HepG2 (cell line): ENCODE measurements at regions not wholly inside any gene's neighbourhood (a gene's known extent, or its start where the extent isn't known, plus 50 kb on each side); places are given as distances from the start of the nearest gene placed in this dataset.

Experiments
- ATAC-seq: fragments of 200-7000 bp; cut with Tn5 transposase; 3 replicates; pipeline ENCODE4 v1.9.1; 2020; ENCODE audit warnings: mild to moderate bottlenecking, moderate library complexity
- BruUV-seq: library from RNA; stranded (reverse); fragments of 400-500 nt; replicated peaks from 2 replicates; lab custom pipeline; 2021; lab: Mats Ljungman, UMichigan
- CTCF ChIA-PET: fragments of 300-600 bp; formaldehyde crosslinking; extraction: SDS; loops from one replicate; lab custom pipeline; 2021; ENCODE audit warnings: low total read pairs, inconsistent platforms, low intra/inter-chr PET ratio; lab: Yijun Ruan, JAX
- POLR2A ChIA-PET: fragments of 350-600 bp; sonication (Branson Sonifier 250); formaldehyde crosslinking; loops from one replicate; lab custom pipeline; 2020; ENCODE audit warnings: antibody characterized with exemption, inconsistent platforms; lab: Yijun Ruan, JAX
- DNase-seq: peaks from one replicate; pipeline ENCODE4 v3.0.0-alpha.2; 2015; ENCODE audit warnings: low spot score
- FAIRE-seq: peaks from 3 replicates; lab custom pipeline; 2011; peaks lifted over from hg19 to GRCh38; lab: Jason Lieb, UNC
- H2AFZ ChIP-seq: one replicate; pipeline ENCODE4 v1.6.1; 2011; ENCODE audit warnings: low read length, inconsistent platforms
- H3K27ac ChIP-seq: fragments of 300-600 bp; 3 replicates; pipeline ENCODE4 v1.8.0; 2011; ENCODE audit warnings: mixed run types, mild to moderate bottlenecking, mixed read lengths, low read length, inconsistent platforms; ENCODE audit not compliant: insufficient read depth; ENCODE audit errors: extremely low read length
- H3K27me3 ChIP-seq, 2 experiments: fragments of 200-600 bp in 1 of 2; 2 replicates in 1 of 2; 3 replicates in 1 of 2; pipeline versions ENCODE4 v1.6.0 to v1.8.0; 2011; ENCODE audit warnings: low read length in 2 of 2, mild to moderate bottlenecking in 2 of 2, moderate library complexity in 2 of 2, inconsistent platforms in 1 of 2; ENCODE audit not compliant: insufficient read depth in 2 of 2, control insufficient read depth in 1 of 2
- H3K36me3 ChIP-seq, 2 experiments: fragments of 200-600 bp in 1 of 2; replicated peaks in 1 of 2; 2 replicates in 1 of 2; 3 replicates in 1 of 2; pipeline versions ENCODE4 v1.5.1 to v1.8.0; 2011; ENCODE audit warnings: low read length in 2 of 2, inconsistent platforms in 1 of 2; ENCODE audit not compliant: insufficient read depth in 2 of 2, control insufficient read depth in 1 of 2
- H3K4me1 ChIP-seq: 2 replicates; pipeline ENCODE4 v1.5.1; 2012; ENCODE audit warnings: low read length, inconsistent platforms; ENCODE audit not compliant: insufficient read depth
- H3K4me2 ChIP-seq: 2 replicates; pipeline ENCODE4 v1.6.0; 2011; ENCODE audit warnings: low read depth, low read length, inconsistent platforms
- H3K4me3 ChIP-seq, 3 experiments: fragments of 200-600 bp in 1 of 3; sonication (generic), shearing (Covaris generic) in 1 of 3; replicated peaks in 1 of 3; 2 replicates each; pipeline ENCODE4 v1.5.1; 2011 to 2016; ENCODE audit warnings: low read length in 3 of 3, inconsistent platforms in 2 of 3, low read depth in 2 of 3, mild to moderate bottlenecking in 2 of 3, control low read depth in 1 of 3, mixed read lengths in 1 of 3; ENCODE audit not compliant: insufficient read depth in 1 of 3
- H3K79me2 ChIP-seq: one replicate; pipeline ENCODE4 v1.6.1; 2011; ENCODE audit warnings: low read length, inconsistent platforms; ENCODE audit not compliant: insufficient read depth
- H3K9ac ChIP-seq: 2 replicates; pipeline ENCODE4 v1.6.0; 2011; ENCODE audit warnings: mild to moderate bottlenecking, low read depth, low read length, inconsistent platforms; ENCODE audit not compliant: insufficient read depth
- H3K9me3 ChIP-seq: 2 replicates; pipeline ENCODE4 v1.5.1; 2012; ENCODE audit warnings: mild to moderate bottlenecking, low read length
- H4K20me1 ChIP-seq: 2 replicates; pipeline ENCODE4 v1.6.0; 2011; ENCODE audit warnings: inconsistent platforms, mild to moderate bottlenecking, low read length, moderate library complexity; ENCODE audit not compliant: insufficient read depth
- ZNF3 ChIP-seq: IDR thresholded peaks from 2 replicates; pipeline ENCODE4 v1.7.0; 2017; ENCODE audit warnings: inconsistent platforms
- ZNF326 ChIP-seq: sonication (generic); formaldehyde crosslinking; IDR thresholded peaks from 2 replicates; pipeline ENCODE4 v1.4.0; 2020; ENCODE audit warnings: missing genetic modification reagents, borderline replicate concordance
- ZNF460 ChIP-seq: sonication (generic); formaldehyde crosslinking; IDR thresholded peaks from 2 replicates; pipeline ENCODE4 v1.5.1; 2020; ENCODE audit warnings: missing genetic modification reagents, mild to moderate bottlenecking, borderline replicate concordance
- ZNF720 ChIP-seq: sonication (generic); formaldehyde crosslinking; IDR thresholded peaks from 2 replicates; pipeline ENCODE4 v1.4.0; 2020; ENCODE audit warnings: missing genetic modification reagents
- ZNF772 ChIP-seq: sonication (generic); formaldehyde crosslinking; IDR thresholded peaks from 2 replicates; pipeline ENCODE4 v1.5.0; 2020; ENCODE audit warnings: mild to moderate bottlenecking, missing genetic modification reagents
- WGBS: methylation state at CpG from one replicate; pipeline ENCODE4 v1.1.6; 2017; ENCODE audit warnings: low lambda C conversion rate; 5-methylcytosine and 5-hydroxymethylcytosine counted together
- in situ Hi-C: cut with HindIII; loops from 2 replicates; pipeline ENCODE4 v1.10.0; 2017; ENCODE audit warnings: low pct_unique_long_range_greater_than_20kb; ENCODE audit not compliant: extremely low pct_ligation_motif_present
- intact Hi-C: fragments of 100-400 bp; cut with micrococcal nuclease; formaldehyde crosslinking; loops from one replicate; pipeline ENCODE4 v1.10.0; 2022; ENCODE audit not compliant: unreplicated experiment
- TF ChIP-seq, protein P1 (sequence below): sonication (generic); formaldehyde crosslinking; IDR thresholded peaks from 2 replicates; pipeline ENCODE4 v1.8.0; 2022; ENCODE audit warnings: mild to moderate bottlenecking, missing genetic modification reagents, moderate library complexity
- TF ChIP-seq, protein P2 (sequence below): sonication (generic); formaldehyde crosslinking; conservative IDR thresholded peaks from 2 replicates; pipeline ENCODE4 v1.5.0; 2020; ENCODE audit warnings: missing genetic modification reagents
- TF ChIP-seq, protein P3 (sequence below): IDR thresholded peaks from 2 replicates; pipeline ENCODE4 v1.6.1; 2016; ENCODE audit warnings: low read depth, missing genetic modification reagents, missing compliant biosample characterization

DNA sequence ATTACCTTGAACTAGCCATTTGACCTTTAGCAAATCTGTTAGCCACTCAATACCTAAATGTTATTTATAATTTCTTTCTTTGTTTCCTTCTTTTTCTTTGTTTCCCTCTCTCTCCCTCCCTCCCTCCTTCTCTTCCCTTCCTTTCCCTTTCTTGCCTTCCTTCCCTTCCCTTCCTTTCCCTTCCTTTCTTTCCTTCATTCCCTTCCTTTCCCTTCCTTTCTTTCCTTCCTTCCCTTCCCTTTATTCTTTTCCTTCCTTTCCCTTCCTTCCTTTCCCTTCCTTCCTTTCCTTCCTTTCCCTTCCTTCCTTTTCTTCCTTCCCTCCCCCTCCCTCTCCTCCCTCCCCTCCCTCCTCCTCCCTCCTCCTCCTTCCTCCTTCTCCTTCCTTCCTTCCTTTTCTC is 75.7 kb upstream of the KCNA4 start (continued):
- TF ChIP-seq, protein P1, sequence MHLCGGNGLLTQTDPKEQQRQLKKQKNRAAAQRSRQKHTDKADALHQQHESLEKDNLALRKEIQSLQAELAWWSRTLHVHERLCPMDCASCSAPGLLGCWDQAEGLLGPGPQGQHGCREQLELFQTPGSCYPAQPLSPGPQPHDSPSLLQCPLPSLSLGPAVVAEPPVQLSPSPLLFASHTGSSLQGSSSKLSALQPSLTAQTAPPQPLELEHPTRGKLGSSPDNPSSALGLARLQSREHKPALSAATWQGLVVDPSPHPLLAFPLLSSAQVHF (CRISPR knock-in tag): no peak
- no peak for TF ChIP-seq ZNF326 (CRISPR knock-in tag)
- TF ChIP-seq, protein P2, sequence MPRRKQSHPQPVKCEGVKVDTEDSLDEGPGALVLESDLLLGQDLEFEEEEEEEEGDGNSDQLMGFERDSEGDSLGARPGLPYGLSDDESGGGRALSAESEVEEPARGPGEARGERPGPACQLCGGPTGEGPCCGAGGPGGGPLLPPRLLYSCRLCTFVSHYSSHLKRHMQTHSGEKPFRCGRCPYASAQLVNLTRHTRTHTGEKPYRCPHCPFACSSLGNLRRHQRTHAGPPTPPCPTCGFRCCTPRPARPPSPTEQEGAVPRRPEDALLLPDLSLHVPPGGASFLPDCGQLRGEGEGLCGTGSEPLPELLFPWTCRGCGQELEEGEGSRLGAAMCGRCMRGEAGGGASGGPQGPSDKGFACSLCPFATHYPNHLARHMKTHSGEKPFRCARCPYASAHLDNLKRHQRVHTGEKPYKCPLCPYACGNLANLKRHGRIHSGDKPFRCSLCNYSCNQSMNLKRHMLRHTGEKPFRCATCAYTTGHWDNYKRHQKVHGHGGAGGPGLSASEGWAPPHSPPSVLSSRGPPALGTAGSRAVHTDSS (CRISPR knock-in tag): no peak

DNA sequence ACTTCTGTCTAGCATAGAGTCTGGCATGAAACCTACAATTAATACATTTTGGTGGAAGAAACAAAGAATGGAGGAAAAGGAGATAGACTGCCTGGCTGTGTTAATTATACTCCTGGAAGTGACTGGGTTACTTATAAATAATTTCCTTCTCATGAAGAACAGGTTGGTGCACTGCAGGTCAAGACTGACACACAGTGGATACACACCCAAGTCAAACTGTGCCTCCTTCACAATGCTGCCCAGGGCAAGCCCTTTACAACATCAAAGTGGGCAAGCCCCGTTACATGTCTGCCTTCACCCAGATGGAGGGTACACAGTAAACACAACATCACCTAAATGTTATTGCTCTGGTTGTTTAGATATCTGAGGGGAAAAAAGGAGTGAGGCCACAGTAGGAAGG is 83.7 kb upstream of the KCNA4 start:
- no peaks in the 10 kb centered on the region for H4K20me1 ChIP-seq
- no peak overlapping the region for H3K27ac ChIP-seq
- BruUV-seq: no TSS peak
- TF ChIP-seq ZNF772 (no peak), ZNF720 (no peak), ZNF3 (CRISPR knock-in tag) (no peak), ZNF460 (no peak)
- TF ChIP-seq, protein P3, sequence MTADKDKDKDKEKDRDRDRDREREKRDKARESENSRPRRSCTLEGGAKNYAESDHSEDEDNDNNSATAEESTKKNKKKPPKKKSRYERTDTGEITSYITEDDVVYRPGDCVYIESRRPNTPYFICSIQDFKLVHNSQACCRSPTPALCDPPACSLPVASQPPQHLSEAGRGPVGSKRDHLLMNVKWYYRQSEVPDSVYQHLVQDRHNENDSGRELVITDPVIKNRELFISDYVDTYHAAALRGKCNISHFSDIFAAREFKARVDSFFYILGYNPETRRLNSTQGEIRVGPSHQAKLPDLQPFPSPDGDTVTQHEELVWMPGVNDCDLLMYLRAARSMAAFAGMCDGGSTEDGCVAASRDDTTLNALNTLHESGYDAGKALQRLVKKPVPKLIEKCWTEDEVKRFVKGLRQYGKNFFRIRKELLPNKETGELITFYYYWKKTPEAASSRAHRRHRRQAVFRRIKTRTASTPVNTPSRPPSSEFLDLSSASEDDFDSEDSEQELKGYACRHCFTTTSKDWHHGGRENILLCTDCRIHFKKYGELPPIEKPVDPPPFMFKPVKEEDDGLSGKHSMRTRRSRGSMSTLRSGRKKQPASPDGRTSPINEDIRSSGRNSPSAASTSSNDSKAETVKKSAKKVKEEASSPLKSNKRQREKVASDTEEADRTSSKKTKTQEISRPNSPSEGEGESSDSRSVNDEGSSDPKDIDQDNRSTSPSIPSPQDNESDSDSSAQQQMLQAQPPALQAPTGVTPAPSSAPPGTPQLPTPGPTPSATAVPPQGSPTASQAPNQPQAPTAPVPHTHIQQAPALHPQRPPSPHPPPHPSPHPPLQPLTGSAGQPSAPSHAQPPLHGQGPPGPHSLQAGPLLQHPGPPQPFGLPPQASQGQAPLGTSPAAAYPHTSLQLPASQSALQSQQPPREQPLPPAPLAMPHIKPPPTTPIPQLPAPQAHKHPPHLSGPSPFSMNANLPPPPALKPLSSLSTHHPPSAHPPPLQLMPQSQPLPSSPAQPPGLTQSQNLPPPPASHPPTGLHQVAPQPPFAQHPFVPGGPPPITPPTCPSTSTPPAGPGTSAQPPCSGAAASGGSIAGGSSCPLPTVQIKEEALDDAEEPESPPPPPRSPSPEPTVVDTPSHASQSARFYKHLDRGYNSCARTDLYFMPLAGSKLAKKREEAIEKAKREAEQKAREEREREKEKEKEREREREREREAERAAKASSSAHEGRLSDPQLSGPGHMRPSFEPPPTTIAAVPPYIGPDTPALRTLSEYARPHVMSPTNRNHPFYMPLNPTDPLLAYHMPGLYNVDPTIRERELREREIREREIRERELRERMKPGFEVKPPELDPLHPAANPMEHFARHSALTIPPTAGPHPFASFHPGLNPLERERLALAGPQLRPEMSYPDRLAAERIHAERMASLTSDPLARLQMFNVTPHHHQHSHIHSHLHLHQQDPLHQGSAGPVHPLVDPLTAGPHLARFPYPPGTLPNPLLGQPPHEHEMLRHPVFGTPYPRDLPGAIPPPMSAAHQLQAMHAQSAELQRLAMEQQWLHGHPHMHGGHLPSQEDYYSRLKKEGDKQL: no peak
- DNase-seq (no peak), ATAC-seq (no peak), FAIRE-seq (no peak)
- H3K4me3 ChIP-seq: no peak overlapping the region
- intact Hi-C loops (no loop called here), in situ Hi-C loops (no loop called here)
- H3K36me3 ChIP-seq: no peaks in the 10 kb centered on the region
- H3K4me1 ChIP-seq: no peaks in the 10 kb centered on the region
- no peak overlapping the region for H2AFZ ChIP-seq
- H3K27me3 ChIP-seq: no peaks in the 10 kb centered on the region
- no peak overlapping the region for H3K4me2 ChIP-seq
- 0% methylated on average over 1 of the region's 1 CpG for whole genome bisulfite sequencing
- H3K9me3 ChIP-seq: peaks cover 5% of the 10 kb centered on the region; the same call in 1 of the 2 replicates
- H3K9ac ChIP-seq: no peak overlapping the region
- H3K79me2 ChIP-seq: no peaks in the 10 kb centered on the region
- POLR2A ChIA-PET: no interaction called here
- CTCF ChIA-PET: no interaction called here
